ENCODE measurements at regions not wholly inside any gene's neighbourhood (a gene's known extent, or its start where the extent isn't known, plus 50 kb on each side); places are given as distances from the start of the nearest gene placed in this dataset.

DNA sequence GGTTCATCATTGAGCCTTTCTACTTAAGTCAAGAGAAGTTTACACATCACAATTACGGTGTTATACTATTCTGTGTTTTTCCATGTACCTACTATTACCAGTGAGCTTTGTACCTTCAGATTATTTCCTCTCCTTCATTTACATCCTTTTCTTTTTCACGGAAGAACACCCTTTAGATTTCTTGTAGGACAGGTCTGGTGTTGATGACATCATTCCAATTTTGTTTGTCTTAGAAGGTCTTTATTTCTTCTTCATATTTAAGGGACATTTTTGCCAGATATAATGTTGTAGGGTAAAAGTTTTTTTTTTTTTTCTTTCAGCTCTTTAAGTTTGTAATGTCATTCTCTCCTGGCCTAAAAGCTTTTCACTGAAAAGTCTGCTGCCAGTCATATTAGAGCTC, 637.1 kb upstream of the RIOK2 start:
- TF ChIP-seq, protein P1, sequence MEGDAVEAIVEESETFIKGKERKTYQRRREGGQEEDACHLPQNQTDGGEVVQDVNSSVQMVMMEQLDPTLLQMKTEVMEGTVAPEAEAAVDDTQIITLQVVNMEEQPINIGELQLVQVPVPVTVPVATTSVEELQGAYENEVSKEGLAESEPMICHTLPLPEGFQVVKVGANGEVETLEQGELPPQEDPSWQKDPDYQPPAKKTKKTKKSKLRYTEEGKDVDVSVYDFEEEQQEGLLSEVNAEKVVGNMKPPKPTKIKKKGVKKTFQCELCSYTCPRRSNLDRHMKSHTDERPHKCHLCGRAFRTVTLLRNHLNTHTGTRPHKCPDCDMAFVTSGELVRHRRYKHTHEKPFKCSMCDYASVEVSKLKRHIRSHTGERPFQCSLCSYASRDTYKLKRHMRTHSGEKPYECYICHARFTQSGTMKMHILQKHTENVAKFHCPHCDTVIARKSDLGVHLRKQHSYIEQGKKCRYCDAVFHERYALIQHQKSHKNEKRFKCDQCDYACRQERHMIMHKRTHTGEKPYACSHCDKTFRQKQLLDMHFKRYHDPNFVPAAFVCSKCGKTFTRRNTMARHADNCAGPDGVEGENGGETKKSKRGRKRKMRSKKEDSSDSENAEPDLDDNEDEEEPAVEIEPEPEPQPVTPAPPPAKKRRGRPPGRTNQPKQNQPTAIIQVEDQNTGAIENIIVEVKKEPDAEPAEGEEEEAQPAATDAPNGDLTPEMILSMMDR (IDR thresholded peaks at IDR 0.05; ENCODE audit: insufficient read depth, low read depth, low read length) = no peak
- no peak for TF ChIP-seq EZH2 (IDR thresholded peaks at IDR 0.05; ENCODE audit: insufficient read depth, low read length)
